Stimulated activated CD8-positive, alpha-beta memory T cell treated with anti-CD3 and anti-CD28 coated beads, Interleukin-12 subunit alpha, Interleukin-12 subunit beta, amount 100 ng/mL, for 24 hours (primary cell): ENCODE measurements at regions not wholly inside any gene's neighbourhood (a gene's known extent, or its start where the extent isn't known, plus 50 kb on each side); places are given as distances from the start of the nearest gene placed in this dataset.
"Not testable (repeated sequence)": the region's sequence is repeated elsewhere in the genome, so short reads cannot be mapped to it uniquely, and the experiment has no call there.

ENCODE experiments used
- DNase-seq: peaks from one replicate; pipeline ENCODE4 v3.0.0-alpha.2; 2020; ENCODE audit errors: extremely low read depth

GRCh38 chr14:48723841-48724495 lies 862.2 kb downstream of the RPS29 start:
- no peak for DNase-seq

GRCh38 chr14:48714366-48714765 lies 871.8 kb downstream of the RPS29 start:
- DNase-seq: no peak

- DNase-seq: no peak
Measured at GRCh38 chr14:48710133-48710532, 876.0 kb downstream of the RPS29 start.

GRCh38 chr14:48709277-48709785 lies 876.8 kb downstream of the RPS29 start:
- no peak for DNase-seq

GRCh38 chr14:48704639-48705038 lies 881.5 kb downstream of the RPS29 start:
- no peak for DNase-seq

GRCh38 chr14:48703728-48704467 lies 882.3 kb downstream of the RPS29 start:
- DNase-seq: no peak

- DNase-seq: not testable (repeated sequence)
Measured at GRCh38 chr14:48697362-48697761, 888.8 kb downstream of the RPS29 start.

GRCh38 chr14:48693793-48694192 lies 892.4 kb downstream of the RPS29 start:
- DNase-seq: no peak

GRCh38 chr14:48690349-48690748 lies 895.8 kb downstream of the RPS29 start:
- DNase-seq: no peak

- DNase-seq: no peak
Measured at GRCh38 chr14:48686650-48687049, 899.5 kb downstream of the RPS29 start.

GRCh38 chr14:48672506-48672905 lies 913.7 kb downstream of the RPS29 start:
- no peak for DNase-seq

GRCh38 chr14:48670939-48671338 lies 915.2 kb downstream of the RPS29 start:
- no peak for DNase-seq

GRCh38 chr14:48665077-48665784 lies 920.9 kb downstream of the RPS29 start:
- DNase-seq: no peak

GRCh38 chr14:48643241-48643640 lies 942.9 kb downstream of the RPS29 start:
- DNase-seq: no peak

GRCh38 chr14:48628870-48629269 lies 953.5 kb upstream of the MDGA2 start:
- DNase-seq: no peak

- DNase-seq: no peak
Measured at GRCh38 chr14:48622980-48623379, 947.6 kb upstream of the MDGA2 start.

- no peak for DNase-seq
Measured at GRCh38 chr14:48618057-48618456, 942.7 kb upstream of the MDGA2 start.

GRCh38 chr14:48616931-48617330 lies 941.5 kb upstream of the MDGA2 start:
- DNase-seq: no peak

GRCh38 chr14:48615618-48616017 lies 940.2 kb upstream of the MDGA2 start:
- DNase-seq: no peak

GRCh38 chr14:48614003-48614402 lies 938.6 kb upstream of the MDGA2 start:
- no peak for DNase-seq

- not testable (repeated sequence) for DNase-seq
Measured at GRCh38 chr14:48606960-48607359, 931.6 kb upstream of the MDGA2 start.

GRCh38 chr14:48598458-48598857 lies 923.1 kb upstream of the MDGA2 start:
- no peak for DNase-seq

- no peak for DNase-seq
Measured at GRCh38 chr14:48586099-48586498, 910.7 kb upstream of the MDGA2 start.
